Activated CD8-positive, alpha-beta T cell treated with anti-CD3 and anti-CD28 coated beads for 36 hours (primary cell): ENCODE measurements at regions not wholly inside any gene's neighbourhood (a gene's known extent, or its start where the extent isn't known, plus 50 kb on each side); places are given as distances from the start of the nearest gene placed in this dataset.

Experiments used
- ATAC-seq: fragments of 200-7000 bp; cut with Tn5 transposase; one replicate; pipeline ENCODE4 v1.10.0; 2021; ENCODE audit warnings: mild to moderate bottlenecking, moderate library complexity
- CTCF ChIA-PET: fragments of 350-600 bp; sonication (Branson Sonifier 250); formaldehyde crosslinking; loops from one replicate; lab custom pipeline; 2021; ENCODE audit warnings: antibody characterized with exemption; lab: Charles Lee
- POLR2A ChIA-PET: fragments of 350-600 bp; sonication (Branson Sonifier 250); formaldehyde crosslinking; loops from one replicate; lab custom pipeline; 2021; ENCODE audit warnings: antibody characterized with exemption; lab: Charles Lee
- DNase-seq: peaks from one replicate; pipeline ENCODE4 v3.0.0-alpha.2; 2020
- H3K27ac Mint-ChIP-seq: one replicate; pipeline ENCODE4 v1.8.0; 2021; ENCODE audit warnings: mild to moderate bottlenecking, mixed read lengths
- H3K27me3 Mint-ChIP-seq: one replicate; pipeline ENCODE4 v1.8.0; 2021; ENCODE audit warnings: mixed read lengths
- H3K36me3 Mint-ChIP-seq: one replicate; pipeline ENCODE4 v1.8.0; 2021; ENCODE audit warnings: low read depth, mixed read lengths
- H3K4me1 Mint-ChIP-seq: one replicate; pipeline ENCODE4 v1.8.0; 2021; ENCODE audit warnings: low read depth, mixed read lengths
- H3K4me3 Mint-ChIP-seq: one replicate; pipeline ENCODE4 v1.8.0; 2021; ENCODE audit warnings: mild to moderate bottlenecking, moderate library complexity, mixed read lengths
- H3K9me3 Mint-ChIP-seq: one replicate; pipeline ENCODE4 v1.8.0; 2021; ENCODE audit warnings: mixed read lengths
- CTCF ChIP-seq: fragments of 200-600 bp; IDR thresholded peaks from one replicate; pipeline ENCODE4 v1.8.0; 2022; ENCODE audit warnings: antibody characterized with exemption, mild to moderate bottlenecking
- intact Hi-C: fragments of 100-400 bp; cut with micrococcal nuclease; formaldehyde crosslinking; loops from one replicate; pipeline ENCODE4 v1.10.0; 2022

GRCh38 chr1:65039508-65039907, 73.2 kb upstream of the JAK1 start:
- intact Hi-C loops: no loop called here
- Mint-ChIP-seq H3K9me3 (no peaks in the 10 kb centered on the region), H3K4me1 (peaks cover 12% of the 10 kb centered on the region), H3K27me3 (no peaks in the 10 kb centered on the region), H3K27ac (no peak overlapping the region), H3K36me3 (no peaks in the 10 kb centered on the region), H3K4me3 (no peak overlapping the region)
- ATAC-seq (no peak), DNase-seq (no peak)
- ChIA-PET POLR2A (no interaction called here), CTCF (no interaction called here)
- TF ChIP-seq CTCF: no peak

GRCh38 chr1:65042467-65042866, 76.1 kb upstream of the JAK1 start:
- H3K27ac Mint-ChIP-seq: no peak overlapping the region
- H3K4me1 Mint-ChIP-seq: peaks cover 20% of the 10 kb centered on the region
- ChIA-PET CTCF (interaction anchor here (1.4 to 1.9 kb wide), 2 partner anchors 15 to 215 kb away, joined by 3 to 5 read pairs; no protein-coding TSS in a partner anchor), POLR2A (no interaction called here)
- DNase-seq: no peak
- no peak for TF ChIP-seq CTCF
- H3K27me3 Mint-ChIP-seq: no peaks in the 10 kb centered on the region
- intact Hi-C loops: no loop called here
- ATAC-seq: no peak
- no peaks in the 10 kb centered on the region for H3K9me3 Mint-ChIP-seq
- H3K36me3 Mint-ChIP-seq: no peaks in the 10 kb centered on the region
- no peak overlapping the region for H3K4me3 Mint-ChIP-seq

- Mint-ChIP-seq H3K4me3 (no peak overlapping the region), H3K27ac (no peak overlapping the region), H3K36me3 (no peaks in the 10 kb centered on the region), H3K4me1 (peaks cover 23% of the 10 kb centered on the region), H3K9me3 (no peaks in the 10 kb centered on the region), H3K27me3 (no peaks in the 10 kb centered on the region)
- DNase-seq (no peak), ATAC-seq (no peak)
- CTCF ChIA-PET: interaction anchor here (0.9 to 3.9 kb wide), 3 partner anchors 16 to 31 kb away, joined by 3 to 20 read pairs (median 5); no protein-coding TSS in a partner anchor
- TF ChIP-seq CTCF: no peak
- POLR2A ChIA-PET: no interaction called here
- intact Hi-C loops: no loop called here
Observed at GRCh38 chr1:65044411-65044810, 78.1 kb upstream of the JAK1 start.

GRCh38 chr1:65045022-65045817, 78.9 kb upstream of the JAK1 start:
- intact Hi-C loops: no loop called here
- H3K27ac Mint-ChIP-seq: no peak overlapping the region
- peaks cover 31% of the 10 kb centered on the region for H3K4me1 Mint-ChIP-seq
- no peak overlapping the region for H3K4me3 Mint-ChIP-seq
- no peak for DNase-seq
- no peaks in the 10 kb centered on the region for H3K36me3 Mint-ChIP-seq
- ChIA-PET POLR2A (no interaction called here), CTCF (interaction anchor here (1.0 to 3.9 kb wide), 5 partner anchors 8 to 79 kb away, joined by 3 to 20 read pairs (median 5); partner anchors contain the start of gene JAK1)
- no peak for ATAC-seq
- TF ChIP-seq CTCF: no peak
- no peaks in the 10 kb centered on the region for H3K27me3 Mint-ChIP-seq
- H3K9me3 Mint-ChIP-seq: no peaks in the 10 kb centered on the region

GRCh38 chr1:65048335-65048734, 82.0 kb upstream of the JAK1 start:
- Mint-ChIP-seq H3K36me3 (no peaks in the 10 kb centered on the region), H3K9me3 (no peaks in the 10 kb centered on the region), H3K27me3 (no peaks in the 10 kb centered on the region), H3K4me1 (peaks cover 35% of the 10 kb centered on the region), H3K4me3 (no peak overlapping the region), H3K27ac (no peak overlapping the region)
- ChIA-PET CTCF (interaction anchor here (1.7 kb wide), 1 partner anchor 12 kb away, joined by 5 read pairs; no protein-coding TSS in a partner anchor), POLR2A (interaction anchor here (1.0 to 1.6 kb wide), 2 partner anchors 16 to 100 kb away, joined by 3 read pairs; no protein-coding TSS in a partner anchor)
- DNase-seq (no peak), ATAC-seq (no peak)
- intact Hi-C loops: no loop called here
- no peak for TF ChIP-seq CTCF
